Lower leg skin (tissue), 4 donors: ENCODE measurements at regions not wholly inside any gene's neighbourhood (a gene's known extent, or its start where the extent isn't known, plus 50 kb on each side); places are given as distances from the start of the nearest gene placed in this dataset.

Experiments
- DNase-seq, 2 donors: peaks; one replicate each; pipeline ENCODE4 v3.0.0-alpha.2; 2019; ENCODE audit warnings: low spot score in 2 of 2
- H3K4me3 ChIP-seq: fragments of 200-600 bp; sonication (generic); 2 replicates; pipeline ENCODE4 v1.5.1; 2017; ENCODE audit warnings: mild to moderate bottlenecking, low read depth; ENCODE audit not compliant: poor library complexity, severe bottlenecking
- CTCF ChIP-seq, 3 donors: fragments of 450-650 bp; IDR thresholded peaks; one replicate each; pipeline ENCODE4 v1.5.1; 2016; ENCODE audit warnings: antibody characterized with exemption in 3 of 3, mild to moderate bottlenecking in 3 of 3, moderate library complexity in 2 of 3
- POLR2A ChIP-seq, 2 donors: fragments of 450-650 bp; IDR thresholded peaks; one replicate each; pipeline ENCODE4 v1.6.1; 2016 to 2017; ENCODE audit warnings: antibody characterized with exemption in 2 of 2, mild to moderate bottlenecking in 1 of 2, moderate library complexity in 1 of 2
- WGBS, 2 donors: methylation state at CpG; one replicate each; pipeline ENCODE4 v1.1.5; 2018; 5-methylcytosine and 5-hydroxymethylcytosine counted together
- intact Hi-C: fragments of 100-400 bp; cut with DNase I; formaldehyde crosslinking; loops from one replicate; pipeline ENCODE4 v1.15.0; 2023; ENCODE audit warnings: low total_unique reads

- no peak overlapping the region for H3K4me3 ChIP-seq
- TF ChIP-seq POLR2A (IDR thresholded peaks at IDR 0.05), result no peak
- DNase-seq, result no peak
- intact Hi-C loops, result no loop called here
Measured at GRCh38 chr7:88548399-88548798, 211.1 kb upstream of the ZNF804B start.

- 16 to 32% methylated on average over 2 of the region's 2 CpGs for WGBS, 2 donors
- no peak for DNase-seq
Measured at GRCh38 chr7:88546808-88547207, 212.7 kb upstream of the ZNF804B start.

GRCh38 chr7:88545663-88546062 lies 213.8 kb upstream of the ZNF804B start:
- no peak overlapping the region for H3K4me3 ChIP-seq
- intact Hi-C loops, result no loop called here
- WGBS, 2 donors, result 70 to 83% methylated on average over 1 of the region's 1 CpG
- DNase-seq, result no peak
- no peak for TF ChIP-seq CTCF (IDR thresholded peaks at IDR 0.05)
- no peak for TF ChIP-seq POLR2A (IDR thresholded peaks at IDR 0.05)

More at GRCh38 chr7:88546808-88547207, 212.7 kb upstream of the ZNF804B start:
- intact Hi-C loops, result no loop called here
- no peak overlapping the region for H3K4me3 ChIP-seq
- no peak for TF ChIP-seq POLR2A (IDR thresholded peaks at IDR 0.05)
- TF ChIP-seq CTCF (IDR thresholded peaks at IDR 0.05), result no peak

GRCh38 chr7:88540012-88540411 lies 219.5 kb upstream of the ZNF804B start:
- WGBS, 2 donors, result 39 to 48% methylated on average over 4 of the region's 4 CpGs
- DNase-seq, result no peak
- TF ChIP-seq POLR2A (IDR thresholded peaks at IDR 0.05), result no peak
- TF ChIP-seq CTCF (IDR thresholded peaks at IDR 0.05), result no peak
- intact Hi-C loops, result no loop called here
- no peak overlapping the region for H3K4me3 ChIP-seq

- WGBS, 2 donors, result 88 to 91% methylated on average over 2 of the region's 2 CpGs
- intact Hi-C loops, result no loop called here
- H3K4me3 ChIP-seq, result no peak overlapping the region
- TF ChIP-seq POLR2A (IDR thresholded peaks at IDR 0.05) (no peak), CTCF (IDR thresholded peaks at IDR 0.05) (no peak)
- DNase-seq, result no peak
Measured at GRCh38 chr7:88539518-88539917, 220.0 kb upstream of the ZNF804B start.

GRCh38 chr7:88523645-88524044 lies 217.0 kb upstream of the STEAP4 start:
- 61 to 63% methylated on average over 3 of the region's 3 CpGs for WGBS, 2 donors
- intact Hi-C loops, result no loop called here
- TF ChIP-seq POLR2A (IDR thresholded peaks at IDR 0.05), result no peak
- no peak for DNase-seq
- H3K4me3 ChIP-seq, result no peak overlapping the region

GRCh38 chr7:88522771-88523293 lies 216.1 kb upstream of the STEAP4 start:
- no peak overlapping the region for H3K4me3 ChIP-seq
- TF ChIP-seq POLR2A (IDR thresholded peaks at IDR 0.05) (no peak), CTCF (IDR thresholded peaks at IDR 0.05) (no peak)
- intact Hi-C loops, result no loop called here
- WGBS, 2 donors, result 27 to 29% methylated on average over 2 of the region's 2 CpGs
- no peak for DNase-seq
